ENCODE measurements at regions not wholly inside any gene's neighbourhood (a gene's known extent, or its start where the extent isn't known, plus 50 kb on each side); places are given as distances from the start of the nearest gene placed in this dataset.

DNA sequence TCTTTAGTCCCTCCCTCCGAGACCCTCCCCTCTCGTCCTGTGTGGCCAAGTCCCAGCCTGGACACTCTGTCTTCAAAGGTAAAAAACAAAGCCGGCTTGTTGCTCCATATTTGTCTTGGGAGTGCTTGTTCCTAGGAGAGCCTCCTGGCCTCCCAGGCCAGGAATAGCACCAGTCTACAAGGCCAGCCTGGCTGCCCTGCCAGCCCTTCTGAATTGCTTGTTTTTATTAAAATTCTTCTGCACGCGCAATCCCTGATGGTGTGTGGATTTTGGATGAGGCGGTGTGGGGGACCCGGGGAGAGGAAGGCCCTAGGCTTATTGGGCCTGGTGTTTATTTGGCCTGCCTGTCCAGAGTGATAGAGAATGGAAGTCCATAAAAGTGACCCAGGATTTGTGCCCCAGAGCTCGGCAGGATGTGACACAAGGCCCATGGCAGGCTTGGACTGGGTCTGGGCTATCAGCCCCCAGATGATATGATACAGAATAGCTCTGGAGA, 297.3 kb downstream of the CYP26B1 start:
- TF ChIP-seq POLR2AphosphoS5 (IDR thresholded peaks at IDR 0.05; ENCODE audit: borderline replicate concordance, low read depth, low read length) (no peak), EZH2 (IDR thresholded peaks at IDR 0.05) (no peak)
